ENCODE measurements at regions not wholly inside any gene's neighbourhood (a gene's known extent, or its start where the extent isn't known, plus 50 kb on each side); places are given as distances from the start of the nearest gene placed in this dataset.

DNA sequence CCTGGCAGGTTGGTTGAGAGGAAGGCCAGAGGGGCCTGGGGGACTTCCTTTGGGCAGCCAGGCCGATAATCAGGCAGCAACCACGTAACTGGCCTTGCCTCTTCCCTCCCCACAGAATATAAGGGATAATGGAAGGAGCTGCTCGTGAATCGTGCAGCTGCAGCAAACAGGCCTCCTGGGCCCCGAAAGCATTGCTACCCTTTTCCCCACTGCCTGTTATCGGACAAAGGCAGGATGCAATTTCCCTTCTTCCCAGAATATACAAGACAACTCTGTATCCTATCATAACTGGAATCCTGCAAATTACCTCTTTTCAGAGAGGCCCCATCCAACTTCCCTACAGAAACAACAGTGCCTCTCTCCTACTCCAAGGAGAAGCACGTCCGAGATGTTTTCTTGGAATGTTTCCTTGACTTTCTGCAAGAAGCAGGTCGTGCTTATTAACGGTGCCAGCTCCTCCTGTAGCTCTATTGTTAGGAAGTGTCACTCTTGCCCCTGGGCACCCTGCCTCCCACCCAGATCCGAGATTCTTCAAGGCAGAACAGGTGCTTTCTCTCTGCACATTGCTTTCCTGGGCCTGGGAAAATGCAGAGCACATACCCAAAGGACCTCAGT, 106.0 kb upstream of the TIAM1 start:
- no peak for TF ChIP-seq POLR2AphosphoS5 (IDR thresholded peaks at IDR 0.05; ENCODE audit: low read depth, low read length)
- TF ChIP-seq, protein P1, sequence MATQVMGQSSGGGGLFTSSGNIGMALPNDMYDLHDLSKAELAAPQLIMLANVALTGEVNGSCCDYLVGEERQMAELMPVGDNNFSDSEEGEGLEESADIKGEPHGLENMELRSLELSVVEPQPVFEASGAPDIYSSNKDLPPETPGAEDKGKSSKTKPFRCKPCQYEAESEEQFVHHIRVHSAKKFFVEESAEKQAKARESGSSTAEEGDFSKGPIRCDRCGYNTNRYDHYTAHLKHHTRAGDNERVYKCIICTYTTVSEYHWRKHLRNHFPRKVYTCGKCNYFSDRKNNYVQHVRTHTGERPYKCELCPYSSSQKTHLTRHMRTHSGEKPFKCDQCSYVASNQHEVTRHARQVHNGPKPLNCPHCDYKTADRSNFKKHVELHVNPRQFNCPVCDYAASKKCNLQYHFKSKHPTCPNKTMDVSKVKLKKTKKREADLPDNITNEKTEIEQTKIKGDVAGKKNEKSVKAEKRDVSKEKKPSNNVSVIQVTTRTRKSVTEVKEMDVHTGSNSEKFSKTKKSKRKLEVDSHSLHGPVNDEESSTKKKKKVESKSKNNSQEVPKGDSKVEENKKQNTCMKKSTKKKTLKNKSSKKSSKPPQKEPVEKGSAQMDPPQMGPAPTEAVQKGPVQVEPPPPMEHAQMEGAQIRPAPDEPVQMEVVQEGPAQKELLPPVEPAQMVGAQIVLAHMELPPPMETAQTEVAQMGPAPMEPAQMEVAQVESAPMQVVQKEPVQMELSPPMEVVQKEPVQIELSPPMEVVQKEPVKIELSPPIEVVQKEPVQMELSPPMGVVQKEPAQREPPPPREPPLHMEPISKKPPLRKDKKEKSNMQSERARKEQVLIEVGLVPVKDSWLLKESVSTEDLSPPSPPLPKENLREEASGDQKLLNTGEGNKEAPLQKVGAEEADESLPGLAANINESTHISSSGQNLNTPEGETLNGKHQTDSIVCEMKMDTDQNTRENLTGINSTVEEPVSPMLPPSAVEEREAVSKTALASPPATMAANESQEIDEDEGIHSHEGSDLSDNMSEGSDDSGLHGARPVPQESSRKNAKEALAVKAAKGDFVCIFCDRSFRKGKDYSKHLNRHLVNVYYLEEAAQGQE (IDR thresholded peaks at IDR 0.05; ENCODE audit: insufficient read depth in 1 of 2, low read depth in 2 of 2, low read length in 1 of 2) = no peak
- TF ChIP-seq, protein P2, sequence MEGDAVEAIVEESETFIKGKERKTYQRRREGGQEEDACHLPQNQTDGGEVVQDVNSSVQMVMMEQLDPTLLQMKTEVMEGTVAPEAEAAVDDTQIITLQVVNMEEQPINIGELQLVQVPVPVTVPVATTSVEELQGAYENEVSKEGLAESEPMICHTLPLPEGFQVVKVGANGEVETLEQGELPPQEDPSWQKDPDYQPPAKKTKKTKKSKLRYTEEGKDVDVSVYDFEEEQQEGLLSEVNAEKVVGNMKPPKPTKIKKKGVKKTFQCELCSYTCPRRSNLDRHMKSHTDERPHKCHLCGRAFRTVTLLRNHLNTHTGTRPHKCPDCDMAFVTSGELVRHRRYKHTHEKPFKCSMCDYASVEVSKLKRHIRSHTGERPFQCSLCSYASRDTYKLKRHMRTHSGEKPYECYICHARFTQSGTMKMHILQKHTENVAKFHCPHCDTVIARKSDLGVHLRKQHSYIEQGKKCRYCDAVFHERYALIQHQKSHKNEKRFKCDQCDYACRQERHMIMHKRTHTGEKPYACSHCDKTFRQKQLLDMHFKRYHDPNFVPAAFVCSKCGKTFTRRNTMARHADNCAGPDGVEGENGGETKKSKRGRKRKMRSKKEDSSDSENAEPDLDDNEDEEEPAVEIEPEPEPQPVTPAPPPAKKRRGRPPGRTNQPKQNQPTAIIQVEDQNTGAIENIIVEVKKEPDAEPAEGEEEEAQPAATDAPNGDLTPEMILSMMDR (IDR thresholded peaks at IDR 0.05) = no peak
